Neuronal stem cell (in vitro differentiated cells): ENCODE measurements at regions not wholly inside any gene's neighbourhood (a gene's known extent, or its start where the extent isn't known, plus 50 kb on each side); places are given as distances from the start of the nearest gene placed in this dataset.

Experiments used
- DNase-seq: peaks from one replicate; pipeline ENCODE4 v3.0.0-alpha.2; 2013; ENCODE audit warnings: low spot score
- H2AFZ ChIP-seq: one replicate; pipeline ENCODE4 v1.6.1; 2013; ENCODE audit warnings: mild to moderate bottlenecking, low read length, inconsistent platforms
- H2AK5ac ChIP-seq: 2 replicates; pipeline ENCODE4 v1.6.1; 2013; ENCODE audit warnings: low read depth, mild to moderate bottlenecking, inconsistent platforms, low read length, moderate library complexity, mixed read lengths
- H2BK120ac ChIP-seq: 2 replicates; pipeline ENCODE4 v1.6.1; 2013; ENCODE audit warnings: low read depth, mild to moderate bottlenecking, inconsistent platforms, low read length, moderate library complexity, mixed read lengths
- H2BK12ac ChIP-seq: one replicate; pipeline ENCODE4 v1.6.1; 2013; ENCODE audit warnings: low read length, inconsistent platforms
- H2BK15ac ChIP-seq: 2 replicates; pipeline ENCODE4 v1.6.1; 2013; ENCODE audit warnings: mild to moderate bottlenecking, low read length, inconsistent platforms, mixed read lengths
- H2BK5ac ChIP-seq: one replicate; pipeline ENCODE4 v1.6.1; 2013; ENCODE audit warnings: inconsistent platforms, mild to moderate bottlenecking, low read length, moderate library complexity
- H3K14ac ChIP-seq: one replicate; pipeline ENCODE4 v1.6.1; 2013; ENCODE audit warnings: low read length, inconsistent platforms
- H3K18ac ChIP-seq: 2 replicates; pipeline ENCODE4 v1.6.1; 2013; ENCODE audit warnings: low read length, inconsistent platforms
- H3K23ac ChIP-seq: 2 replicates; pipeline ENCODE4 v1.6.1; 2013; ENCODE audit warnings: low read depth, mild to moderate bottlenecking, mixed read lengths, low read length, inconsistent platforms; ENCODE audit not compliant: poor library complexity
- H3K27ac ChIP-seq: replicated peaks from 3 replicates; pipeline ENCODE4 v1.5.1; 2013; ENCODE audit warnings: low read length, inconsistent platforms
- H3K27me3 ChIP-seq, 3 experiments: 2 replicates each; pipeline ENCODE4 v1.6.1; 2013; ENCODE audit warnings: low read length in 3 of 3, mild to moderate bottlenecking in 2 of 3, inconsistent platforms in 1 of 3, low read depth in 1 of 3, mixed read lengths in 1 of 3, moderate library complexity in 1 of 3; ENCODE audit not compliant: control insufficient read depth in 3 of 3, insufficient read depth in 3 of 3
- H3K36me3 ChIP-seq, 2 donors: replicated peaks in 1 of 2; 2 replicates each; pipeline ENCODE4 v1.6.1; 2013; ENCODE audit warnings: low read length in 2 of 2; ENCODE audit not compliant: control insufficient read depth in 2 of 2, insufficient read depth in 2 of 2
- H3K4ac ChIP-seq: 2 replicates; pipeline ENCODE4 v1.6.1; 2013; ENCODE audit warnings: inconsistent platforms, mild to moderate bottlenecking, low read length, moderate library complexity
- H3K4me1 ChIP-seq, 2 donors: 1 replicate in 1 of 2; 2 replicates in 1 of 2; pipeline ENCODE4 v1.6.1; 2013; ENCODE audit warnings: low read length in 2 of 2, low read depth in 1 of 2; ENCODE audit not compliant: control insufficient read depth in 2 of 2, insufficient read depth in 1 of 2
- H3K4me2 ChIP-seq: one replicate; pipeline ENCODE4 v1.6.1; 2013; ENCODE audit warnings: mild to moderate bottlenecking, low read length, inconsistent platforms; ENCODE audit not compliant: insufficient read depth, poor library complexity, severe bottlenecking
- H3K4me3 ChIP-seq, 2 donors: 2 replicates each; pipeline ENCODE4 v1.5.1; 2013; ENCODE audit warnings: low read length in 2 of 2, mild to moderate bottlenecking in 2 of 2, inconsistent platforms in 1 of 2, moderate library complexity in 1 of 2
- H3K79me1 ChIP-seq: one replicate; pipeline ENCODE4 v1.6.1; 2013; ENCODE audit warnings: low read depth, mild to moderate bottlenecking, inconsistent platforms, low read length, moderate library complexity
- H3K9ac ChIP-seq: one replicate; pipeline ENCODE4 v1.6.1; 2013; ENCODE audit warnings: mild to moderate bottlenecking, low read depth, low read length, inconsistent platforms; ENCODE audit not compliant: poor library complexity
- H3K9me3 ChIP-seq, 2 donors: replicated peaks in 1 of 2; 2 replicates each; pipeline versions ENCODE3 to v1.6.1; 2013; ENCODE audit warnings: low read length in 2 of 2, mild to moderate bottlenecking in 2 of 2, inconsistent platforms in 1 of 2, low read depth in 1 of 2, mixed read lengths in 1 of 2, moderate library complexity in 1 of 2; ENCODE audit not compliant: control insufficient read depth in 2 of 2, insufficient read depth in 1 of 2
- H4K8ac ChIP-seq: one replicate; pipeline ENCODE4 v1.6.1; 2013; ENCODE audit warnings: low read depth, mild to moderate bottlenecking, inconsistent platforms, low read length, moderate library complexity
- H4K91ac ChIP-seq: one replicate; pipeline ENCODE4 v1.6.1; 2013; ENCODE audit warnings: low read length, low read depth, mild to moderate bottlenecking, inconsistent platforms; ENCODE audit not compliant: poor library complexity
- WGBS, 2 donors: extraction: QIAGEN DNeasy Blood & Tissue Kit; methylation state at CpG; one replicate each; pipeline ENCODE4 v1.1.7; 2013; ENCODE audit warnings: missing lambda C conversion rate in 2 of 2, mixed read lengths in 1 of 2; ENCODE audit not compliant: insufficient read length in 2 of 2, insufficient replicate concordance in 1 of 2; ENCODE audit errors: extremely low coverage in 2 of 2; 5-methylcytosine and 5-hydroxymethylcytosine counted together

GRCh38 chr15:96126859-96127258 lies 203.6 kb upstream of the NR2F2 start:
- Histone ChIP-seq H4K8ac (no peak overlapping the region), H3K18ac (no peak overlapping the region), H2BK15ac (peak overlapping the region; percentile 77), H3K23ac (no peak overlapping the region), H3K9ac (no peak overlapping the region), H3K79me1 (no peaks in the 10 kb centered on the region), H3K4me2 (no peak overlapping the region), H3K9me3 (no peaks in the 10 kb centered on the region), H3K4ac (no peak overlapping the region), H2AFZ (no peak overlapping the region), H2BK5ac (no peak overlapping the region), H4K91ac (no peak overlapping the region), H2BK120ac (no peak overlapping the region), H3K27me3 (no peaks in the 10 kb centered on the region), H3K14ac (no peak overlapping the region), H2BK12ac (no peak overlapping the region), H3K4me1 (peaks cover 0 to 1% of the 10 kb centered on the region in 2 donors), H2AK5ac (no peak overlapping the region), H3K27ac (no peak overlapping the region), H3K4me3 (no peak overlapping the region), H3K36me3 (no peaks in the 10 kb centered on the region)
- no peak for DNase-seq
- no CpG with 5 or more reads among the region's 5 CpGs for WGBS, 2 donors

- Histone ChIP-seq H3K4me1 (no peaks in the 10 kb centered on the region), H4K8ac (no peak overlapping the region), H3K36me3 (no peaks in the 10 kb centered on the region), H2BK15ac (no peak overlapping the region), H3K23ac (no peak overlapping the region), H3K4me3 (no peak overlapping the region), H4K91ac (no peak overlapping the region), H3K27me3 (no peaks in the 10 kb centered on the region), H3K4ac (no peak overlapping the region), H3K14ac (no peak overlapping the region), H3K79me1 (no peaks in the 10 kb centered on the region), H3K4me2 (no peak overlapping the region), H2BK120ac (no peak overlapping the region), H2AK5ac (no peak overlapping the region), H3K27ac (no peak overlapping the region), H2AFZ (no peak overlapping the region), H2BK12ac (no peak overlapping the region), H2BK5ac (no peak overlapping the region), H3K9ac (no peak overlapping the region), H3K18ac (no peak overlapping the region), H3K9me3 (no peaks in the 10 kb centered on the region)
- DNase-seq: no peak
- no CpG with 5 or more reads among the region's 1 CpG for WGBS, 2 donors
These were observed 199.8 kb upstream of the NR2F2 start for GRCh38 chr15:96130734-96131133.

- Histone ChIP-seq H3K18ac (no peak overlapping the region), H3K27ac (no peak overlapping the region), H3K14ac (no peak overlapping the region), H3K4me2 (no peak overlapping the region), H3K9ac (no peak overlapping the region), H4K91ac (no peak overlapping the region), H3K79me1 (no peaks in the 10 kb centered on the region), H3K4me3 (no peak overlapping the region), H2BK12ac (no peak overlapping the region), H2AK5ac (no peak overlapping the region), H3K4me1 (no peaks in the 10 kb centered on the region), H2BK120ac (no peak overlapping the region), H3K9me3 (no peaks in the 10 kb centered on the region), H3K36me3 (no peaks in the 10 kb centered on the region), H3K23ac (no peak overlapping the region), H2AFZ (no peak overlapping the region), H4K8ac (no peak overlapping the region), H3K27me3 (no peaks in the 10 kb centered on the region), H2BK15ac (no peak overlapping the region), H2BK5ac (no peak overlapping the region), H3K4ac (no peak overlapping the region)
- DNase-seq: no peak
- no CpG with 5 or more reads among the region's 1 CpG for WGBS, 2 donors
These were observed 198.4 kb upstream of the NR2F2 start for GRCh38 chr15:96132126-96132525.

- no peaks in the 10 kb centered on the region for H3K9me3 ChIP-seq
- no peak overlapping the region for H3K27ac ChIP-seq
- H2BK15ac ChIP-seq: peak overlapping the region; percentile 54
- no peak overlapping the region for H3K4me3 ChIP-seq
- no peak overlapping the region for H3K23ac ChIP-seq
- H2BK12ac ChIP-seq: no peak overlapping the region
- H3K4me1 ChIP-seq: no peaks in the 10 kb centered on the region
- DNase-seq: no peak
- H3K14ac ChIP-seq: no peak overlapping the region
- H3K27me3 ChIP-seq: no peaks in the 10 kb centered on the region
- H2AFZ ChIP-seq: no peak overlapping the region
- no CpG with 5 or more reads among the region's 36 CpGs for WGBS, 2 donors
- no peak overlapping the region for H4K8ac ChIP-seq
- H2BK120ac ChIP-seq: no peak overlapping the region
- H4K91ac ChIP-seq: no peak overlapping the region
- H3K79me1 ChIP-seq: no peaks in the 10 kb centered on the region
- no peaks in the 10 kb centered on the region for H3K36me3 ChIP-seq
- H2BK5ac ChIP-seq: no peak overlapping the region
- no peak overlapping the region for H3K4ac ChIP-seq
- peak overlapping the region; percentile 37 for H2AK5ac ChIP-seq
- peak overlapping the region; percentile 40 for H3K18ac ChIP-seq
- no peak overlapping the region for H3K4me2 ChIP-seq
- H3K9ac ChIP-seq: no peak overlapping the region
These were observed 195.1 kb upstream of the NR2F2 start for GRCh38 chr15:96135166-96136093.
